ENCODE measurements at regions not wholly inside any gene's neighbourhood (a gene's known extent, or its start where the extent isn't known, plus 50 kb on each side); places are given as distances from the start of the nearest gene placed in this dataset.

DNA sequence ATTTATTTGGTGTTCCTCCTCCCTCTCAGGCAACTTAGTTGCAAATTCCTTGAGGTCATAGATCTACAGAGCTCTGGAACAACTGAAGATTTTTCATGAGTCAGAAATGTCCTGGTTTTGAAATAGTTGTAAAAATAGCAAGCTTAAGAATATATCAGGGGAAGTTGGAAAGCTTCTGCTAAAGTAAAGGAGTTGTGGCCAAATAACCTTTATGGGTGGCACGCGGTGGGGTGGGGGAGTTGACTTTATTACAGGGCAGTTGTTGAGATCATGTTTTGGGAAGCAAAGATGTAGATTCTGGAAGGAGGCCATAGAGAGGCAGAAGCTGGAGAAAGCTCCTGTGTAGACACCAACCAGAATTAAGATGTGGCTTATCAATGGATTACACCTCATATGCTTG, 326.0 kb upstream of the MTPN start:
- no peak overlapping the region for H3K4me3 ChIP-seq (ENCODE audit: insufficient read depth, low read depth, low read length)
- no peaks in the 10 kb centered on the region for H4K20me1 ChIP-seq (ENCODE audit: insufficient read depth, low read length)
- no peaks in the 10 kb centered on the region for H3K79me2 ChIP-seq (ENCODE audit: insufficient read depth, low read length)
- no peak for FAIRE-seq
- no peak overlapping the region for H2AFZ ChIP-seq (ENCODE audit: low read depth, low read length)
- Mint-ChIP-seq H3K27ac (ENCODE audit: unreplicated experiment) (no peak overlapping the region), H3K4me1 (ENCODE audit: low read depth, unreplicated experiment) (peaks cover 5% of the 10 kb centered on the region), H3K9me3 (ENCODE audit: unreplicated experiment) (no peaks in the 10 kb centered on the region), H3K36me3 (ENCODE audit: low read depth, unreplicated experiment) (no peaks in the 10 kb centered on the region), H3K4me3 (ENCODE audit: unreplicated experiment) (no peak overlapping the region), H3K27me3 (ENCODE audit: low read depth, unreplicated experiment) (no peaks in the 10 kb centered on the region)
- H3K4me2 ChIP-seq (ENCODE audit: low read length): no peak overlapping the region
- no peaks in the 10 kb centered on the region for H3K27me3 ChIP-seq (ENCODE audit: insufficient read depth, low read length)
- H3K4me1 ChIP-seq (ENCODE audit: insufficient read depth, low read length): no peaks in the 10 kb centered on the region
- H3K9ac ChIP-seq (ENCODE audit: low read length): no peak overlapping the region
- H3K36me3 ChIP-seq (ENCODE audit: insufficient read depth, low read length): no peaks in the 10 kb centered on the region
- DNase-seq (ENCODE audit: low read depth): peak; percentile 0
- TF ChIP-seq, protein P1, sequence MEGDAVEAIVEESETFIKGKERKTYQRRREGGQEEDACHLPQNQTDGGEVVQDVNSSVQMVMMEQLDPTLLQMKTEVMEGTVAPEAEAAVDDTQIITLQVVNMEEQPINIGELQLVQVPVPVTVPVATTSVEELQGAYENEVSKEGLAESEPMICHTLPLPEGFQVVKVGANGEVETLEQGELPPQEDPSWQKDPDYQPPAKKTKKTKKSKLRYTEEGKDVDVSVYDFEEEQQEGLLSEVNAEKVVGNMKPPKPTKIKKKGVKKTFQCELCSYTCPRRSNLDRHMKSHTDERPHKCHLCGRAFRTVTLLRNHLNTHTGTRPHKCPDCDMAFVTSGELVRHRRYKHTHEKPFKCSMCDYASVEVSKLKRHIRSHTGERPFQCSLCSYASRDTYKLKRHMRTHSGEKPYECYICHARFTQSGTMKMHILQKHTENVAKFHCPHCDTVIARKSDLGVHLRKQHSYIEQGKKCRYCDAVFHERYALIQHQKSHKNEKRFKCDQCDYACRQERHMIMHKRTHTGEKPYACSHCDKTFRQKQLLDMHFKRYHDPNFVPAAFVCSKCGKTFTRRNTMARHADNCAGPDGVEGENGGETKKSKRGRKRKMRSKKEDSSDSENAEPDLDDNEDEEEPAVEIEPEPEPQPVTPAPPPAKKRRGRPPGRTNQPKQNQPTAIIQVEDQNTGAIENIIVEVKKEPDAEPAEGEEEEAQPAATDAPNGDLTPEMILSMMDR (IDR thresholded peaks at IDR 0.05; ENCODE audit: insufficient read depth, low read depth, low read length): no peak
- no peak for TF ChIP-seq EZH2 (IDR thresholded peaks at IDR 0.05; ENCODE audit: insufficient read depth, low read length)
- H3K27ac ChIP-seq (ENCODE audit: low read depth, low read length): no peak overlapping the region
- H3K9me3 ChIP-seq (ENCODE audit: insufficient read depth, low read depth, low read length): no peaks in the 10 kb centered on the region

DNA sequence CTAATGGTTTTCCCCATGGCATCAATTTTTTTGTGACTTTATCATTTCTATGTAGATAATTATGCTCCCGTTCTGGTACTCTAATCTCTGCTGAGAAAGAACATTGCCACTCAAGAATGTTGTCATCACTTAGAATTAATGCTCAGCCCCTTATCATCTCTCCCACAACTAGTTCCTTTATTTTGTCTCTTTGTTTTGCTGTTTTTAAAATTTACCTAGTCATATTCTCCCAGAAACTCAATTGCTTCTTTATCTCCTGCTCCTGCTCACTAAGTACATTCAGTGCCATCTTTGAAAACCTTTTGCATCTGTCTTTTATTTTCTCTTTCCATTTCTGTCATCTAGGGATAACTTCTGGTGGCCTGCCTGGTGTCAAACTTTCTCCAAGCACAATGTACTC, 324.9 kb upstream of the MTPN start:
- H3K4me1 ChIP-seq (ENCODE audit: insufficient read depth, low read length): no peaks in the 10 kb centered on the region
- H3K36me3 ChIP-seq (ENCODE audit: insufficient read depth, low read length): no peaks in the 10 kb centered on the region
- no peak for DNase-seq (ENCODE audit: low read depth)
- peaks cover 5% of the 10 kb centered on the region for H3K4me1 Mint-ChIP-seq (ENCODE audit: low read depth, unreplicated experiment)
- H2AFZ ChIP-seq (ENCODE audit: low read depth, low read length): no peak overlapping the region
- H4K20me1 ChIP-seq (ENCODE audit: insufficient read depth, low read length): no peaks in the 10 kb centered on the region
- H3K4me2 ChIP-seq (ENCODE audit: low read length): no peak overlapping the region
- no peak overlapping the region for H3K4me3 Mint-ChIP-seq (ENCODE audit: unreplicated experiment)
- no peaks in the 10 kb centered on the region for H3K79me2 ChIP-seq (ENCODE audit: insufficient read depth, low read length)
- H3K36me3 Mint-ChIP-seq (ENCODE audit: low read depth, unreplicated experiment): no peaks in the 10 kb centered on the region
- no peak overlapping the region for H3K27ac Mint-ChIP-seq (ENCODE audit: unreplicated experiment)
- H3K27ac ChIP-seq (ENCODE audit: low read depth, low read length): no peak overlapping the region
- H3K27me3 ChIP-seq (ENCODE audit: insufficient read depth, low read length): no peaks in the 10 kb centered on the region
- no peaks in the 10 kb centered on the region for H3K9me3 ChIP-seq (ENCODE audit: insufficient read depth, low read depth, low read length)
- no peak for FAIRE-seq
- no peak overlapping the region for H3K4me3 ChIP-seq (ENCODE audit: insufficient read depth, low read depth, low read length)
- H3K27me3 Mint-ChIP-seq (ENCODE audit: low read depth, unreplicated experiment): no peaks in the 10 kb centered on the region
- no peak overlapping the region for H3K9ac ChIP-seq (ENCODE audit: low read length)
- no peak for TF ChIP-seq EZH2 (IDR thresholded peaks at IDR 0.05; ENCODE audit: insufficient read depth, low read length)
- TF ChIP-seq, protein P1 (IDR thresholded peaks at IDR 0.05; ENCODE audit: insufficient read depth, low read depth, low read length): no peak
- no peaks in the 10 kb centered on the region for H3K9me3 Mint-ChIP-seq (ENCODE audit: unreplicated experiment)

DNA sequence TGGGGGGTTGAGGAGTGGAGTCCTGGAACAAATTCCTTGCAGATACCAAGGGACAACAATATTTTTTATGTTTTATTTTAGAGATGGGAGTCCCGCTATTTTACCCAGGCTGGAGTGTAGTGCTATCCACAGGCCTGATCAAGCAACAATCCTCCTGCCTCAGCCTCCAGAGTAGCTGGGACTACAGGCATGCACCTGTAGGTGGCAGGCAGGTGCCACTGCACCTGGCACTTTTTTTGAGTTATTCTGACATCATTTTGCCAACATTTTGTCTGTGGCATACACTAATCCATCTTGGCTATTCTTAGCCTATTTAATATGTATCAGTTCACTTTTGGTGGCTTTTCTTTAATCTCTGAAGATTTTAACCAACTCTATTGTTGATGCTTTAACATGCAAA, 317.8 kb upstream of the MTPN start:
- Histone ChIP-seq H3K27me3 (ENCODE audit: insufficient read depth, low read length) (no peaks in the 10 kb centered on the region), H3K4me2 (ENCODE audit: low read length) (no peak overlapping the region), H3K9me3 (ENCODE audit: insufficient read depth, low read depth, low read length) (no peaks in the 10 kb centered on the region), H3K27ac (ENCODE audit: low read depth, low read length) (no peak overlapping the region), H2AFZ (ENCODE audit: low read depth, low read length) (no peak overlapping the region), H3K9ac (ENCODE audit: low read length) (no peak overlapping the region), H3K36me3 (ENCODE audit: insufficient read depth, low read length) (no peaks in the 10 kb centered on the region), H3K4me3 (ENCODE audit: insufficient read depth, low read depth, low read length) (no peak overlapping the region), H3K4me1 (ENCODE audit: insufficient read depth, low read length) (no peaks in the 10 kb centered on the region), H4K20me1 (ENCODE audit: insufficient read depth, low read length) (no peaks in the 10 kb centered on the region), H3K79me2 (ENCODE audit: insufficient read depth, low read length) (no peaks in the 10 kb centered on the region)
- no peak for FAIRE-seq
- H3K4me3 Mint-ChIP-seq (ENCODE audit: unreplicated experiment): no peak overlapping the region
- no peaks in the 10 kb centered on the region for H3K9me3 Mint-ChIP-seq (ENCODE audit: unreplicated experiment)
- no peak overlapping the region for H3K27ac Mint-ChIP-seq (ENCODE audit: unreplicated experiment)
- no peak for DNase-seq (ENCODE audit: low read depth)
- no peaks in the 10 kb centered on the region for H3K36me3 Mint-ChIP-seq (ENCODE audit: low read depth, unreplicated experiment)
- TF ChIP-seq, protein P1 (IDR thresholded peaks at IDR 0.05; ENCODE audit: insufficient read depth, low read depth, low read length): no peak
- TF ChIP-seq EZH2 (IDR thresholded peaks at IDR 0.05; ENCODE audit: insufficient read depth, low read length): no peak
- no peaks in the 10 kb centered on the region for H3K4me1 Mint-ChIP-seq (ENCODE audit: low read depth, unreplicated experiment)
- H3K27me3 Mint-ChIP-seq (ENCODE audit: low read depth, unreplicated experiment): no peaks in the 10 kb centered on the region
